ENCODE measurements at regions not wholly inside any gene's neighbourhood (a gene's known extent, or its start where the extent isn't known, plus 50 kb on each side); places are given as distances from the start of the nearest gene placed in this dataset.

- TF ChIP-seq, protein P1, sequence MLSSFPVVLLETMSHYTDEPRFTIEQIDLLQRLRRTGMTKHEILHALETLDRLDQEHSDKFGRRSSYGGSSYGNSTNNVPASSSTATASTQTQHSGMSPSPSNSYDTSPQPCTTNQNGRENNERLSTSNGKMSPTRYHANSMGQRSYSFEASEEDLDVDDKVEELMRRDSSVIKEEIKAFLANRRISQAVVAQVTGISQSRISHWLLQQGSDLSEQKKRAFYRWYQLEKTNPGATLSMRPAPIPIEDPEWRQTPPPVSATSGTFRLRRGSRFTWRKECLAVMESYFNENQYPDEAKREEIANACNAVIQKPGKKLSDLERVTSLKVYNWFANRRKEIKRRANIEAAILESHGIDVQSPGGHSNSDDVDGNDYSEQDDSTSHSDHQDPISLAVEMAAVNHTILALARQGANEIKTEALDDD (IDR thresholded peaks at IDR 0.05): no peak
- TF ChIP-seq RBM39 (optimal IDR thresholded peaks at IDR 0.05; ENCODE audit: low read depth, low read length) (no peak), TEAD1 (CRISPR knock-in tag; IDR thresholded peaks at IDR 0.05) (peak in 1 of 2 experiments; percentile 94; a peak in 3 of 4 replicates), ZBTB2 (IDR thresholded peaks at IDR 0.05) (no peak), ZNF282 (CRISPR knock-in tag; IDR thresholded peaks at IDR 0.05) (no peak), TCF7 (IDR thresholded peaks at IDR 0.05; ENCODE audit: borderline replicate concordance) (peak; percentile 65; the same call in 1 of the 2 replicates), NR1H2 (CRISPR knock-in tag; IDR thresholded peaks at IDR 0.05) (no peak), MEF2A (IDR thresholded peaks at IDR 0.05; ENCODE audit: control insufficient read depth, low read depth, low read length) (no peak), MNT (conservative IDR thresholded peaks at IDR 0.05) (peak in 1 of 2 experiments; percentile 28; a peak in 1 of 4 replicates), TRIM24 (IDR thresholded peaks at IDR 0.05) (peak; percentile 90 to 92), ZSCAN32 (CRISPR knock-in tag; IDR thresholded peaks at IDR 0.05) (no peak), EP400 (IDR thresholded peaks at IDR 0.05) (no peak), ZNF586 (CRISPR knock-in tag; conservative IDR thresholded peaks at IDR 0.05) (no peak), BRCA1 (IDR thresholded peaks at IDR 0.05) (no peak), BRCA1 (CRISPR knock-in tag; IDR thresholded peaks at IDR 0.05) (no peak), CHD1 (IDR thresholded peaks at IDR 0.05; ENCODE audit: low read length) (no peak), FOXJ2 (tag; IDR thresholded peaks at IDR 0.05) (peak; percentile 80), RFX1 (IDR thresholded peaks at IDR 0.05) (no peak), STAT5A (IDR thresholded peaks at IDR 0.05; ENCODE audit: borderline replicate concordance, low read length) (peak; percentile 81; the same call in 1 of the 2 replicates), ZNF354B (CRISPR knock-in tag; IDR thresholded peaks at IDR 0.05) (peak; percentile 77), HCFC1 (IDR thresholded peaks at IDR 0.05; ENCODE audit: low read depth, low read length) (no peak), FUS (optimal IDR thresholded peaks at IDR 0.05; ENCODE audit: low read depth, low read length) (no peak), FOXA3 (CRISPR knock-in tag; conservative IDR thresholded peaks at IDR 0.05 in 1 of 2, IDR thresholded peaks at IDR 0.05 in 1 of 2) (no peak; a peak in 1 of 4 replicates)
- TF ChIP-seq, protein P2, sequence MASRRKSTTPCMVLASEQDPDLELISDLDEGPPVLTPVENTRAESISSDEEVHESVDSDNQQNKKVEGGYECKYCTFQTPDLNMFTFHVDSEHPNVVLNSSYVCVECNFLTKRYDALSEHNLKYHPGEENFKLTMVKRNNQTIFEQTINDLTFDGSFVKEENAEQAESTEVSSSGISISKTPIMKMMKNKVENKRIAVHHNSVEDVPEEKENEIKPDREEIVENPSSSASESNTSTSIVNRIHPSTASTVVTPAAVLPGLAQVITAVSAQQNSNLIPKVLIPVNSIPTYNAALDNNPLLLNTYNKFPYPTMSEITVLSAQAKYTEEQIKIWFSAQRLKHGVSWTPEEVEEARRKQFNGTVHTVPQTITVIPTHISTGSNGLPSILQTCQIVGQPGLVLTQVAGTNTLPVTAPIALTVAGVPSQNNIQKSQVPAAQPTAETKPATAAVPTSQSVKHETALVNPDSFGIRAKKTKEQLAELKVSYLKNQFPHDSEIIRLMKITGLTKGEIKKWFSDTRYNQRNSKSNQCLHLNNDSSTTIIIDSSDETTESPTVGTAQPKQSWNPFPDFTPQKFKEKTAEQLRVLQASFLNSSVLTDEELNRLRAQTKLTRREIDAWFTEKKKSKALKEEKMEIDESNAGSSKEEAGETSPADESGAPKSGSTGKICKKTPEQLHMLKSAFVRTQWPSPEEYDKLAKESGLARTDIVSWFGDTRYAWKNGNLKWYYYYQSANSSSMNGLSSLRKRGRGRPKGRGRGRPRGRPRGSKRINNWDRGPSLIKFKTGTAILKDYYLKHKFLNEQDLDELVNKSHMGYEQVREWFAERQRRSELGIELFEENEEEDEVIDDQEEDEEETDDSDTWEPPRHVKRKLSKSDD (conservative IDR thresholded peaks at IDR 0.05; ENCODE audit: low read length): no peak
Measured at GRCh38 chr1:87179851-87180519, 148.7 kb upstream of the LMO4 start (continued).
